Testis (tissue), 2 donors: ENCODE measurements at regions not wholly inside any gene's neighbourhood (a gene's known extent, or its start where the extent isn't known, plus 50 kb on each side); places are given as distances from the start of the nearest gene placed in this dataset.

Source experiments
- DNase-seq: peaks from one replicate; pipeline ENCODE4 v3.0.0-alpha.2; 2019
- H3K27ac ChIP-seq, 2 donors: fragments of 200-600 bp; sonication (generic); one replicate each; pipeline ENCODE4 v1.5.1; 2019
- H3K27me3 ChIP-seq: fragments of 200-600 bp; sonication (generic); one replicate; pipeline ENCODE4 v1.5.1; 2019
- H3K36me3 ChIP-seq: fragments of 200-600 bp; sonication (generic); one replicate; pipeline ENCODE4 v1.5.1; 2017; ENCODE audit warnings: low read depth; ENCODE audit errors: missing control alignments
- H3K4me1 ChIP-seq: fragments of 200-600 bp; sonication (generic); one replicate; pipeline ENCODE4 v1.5.1; 2019
- H3K4me3 ChIP-seq, 2 donors: fragments of 200-600 bp; sonication (generic); one replicate each; pipeline ENCODE4 v1.5.1; 2017 to 2019
- H3K9me3 ChIP-seq: fragments of 200-600 bp; sonication (generic); one replicate; pipeline ENCODE4 v1.5.1; 2017
- CTCF ChIP-seq, 3 experiments: fragments of 450-650 bp in 2 of 3; fragments of 200-600 bp in 1 of 3; sonication (generic) in 1 of 3; IDR thresholded peaks; one replicate each; pipeline ENCODE4 v1.5.1; 2016 to 2019; ENCODE audit warnings: antibody characterized with exemption in 3 of 3, mild to moderate bottlenecking in 2 of 3, moderate library complexity in 1 of 3
- POLR2A ChIP-seq: fragments of 450-650 bp; IDR thresholded peaks from one replicate; pipeline ENCODE4 v1.6.1; 2017; ENCODE audit warnings: antibody characterized with exemption, mild to moderate bottlenecking, moderate library complexity
- WGBS, 2 donors: methylation state at CpG; one replicate each; pipeline ENCODE4 v1.1.5; 2018; 5-methylcytosine and 5-hydroxymethylcytosine counted together
- intact Hi-C: fragments of 100-400 bp; cut with DNase I; formaldehyde crosslinking; loops from one replicate; pipeline ENCODE4 v1.15.1; 2023; ENCODE audit warnings: low total_unique reads

GRCh38 chr2:6215053-6215452 is 522.9 kb downstream of the SOX11 start:
- no peak for DNase-seq
- no peak overlapping the region for H3K4me3 ChIP-seq
- no peaks in the 10 kb centered on the region for H3K9me3 ChIP-seq
- H3K36me3 ChIP-seq: no peaks in the 10 kb centered on the region
- TF ChIP-seq POLR2A (no peak), CTCF (IDR thresholded peaks at IDR 0.05) (no peak)
- no peak overlapping the region for H3K27ac ChIP-seq
- no peaks in the 10 kb centered on the region for H3K27me3 ChIP-seq
- 87 to 89% methylated on average over 2 of the region's 2 CpGs for WGBS, 2 donors
- no peaks in the 10 kb centered on the region for H3K4me1 ChIP-seq
- intact Hi-C loops: no loop called here

GRCh38 chr2:6216234-6216633 is 524.0 kb downstream of the SOX11 start:
- intact Hi-C loops: no loop called here
- WGBS, 2 donors: 80 to 83% methylated on average over 2 of the region's 2 CpGs

GRCh38 chr2:6218926-6219325 is 526.7 kb downstream of the SOX11 start:
- TF ChIP-seq POLR2A: no peak
- TF ChIP-seq CTCF (IDR thresholded peaks at IDR 0.05): no peak
- H3K9me3 ChIP-seq: no peaks in the 10 kb centered on the region
- WGBS, 2 donors: 88 to 95% methylated on average over 4 of the region's 4 CpGs
- no peaks in the 10 kb centered on the region for H3K27me3 ChIP-seq
- H3K4me1 ChIP-seq: no peaks in the 10 kb centered on the region
- H3K27ac ChIP-seq: no peak overlapping the region
- DNase-seq: no peak
- intact Hi-C loops: no loop called here
- no peaks in the 10 kb centered on the region for H3K36me3 ChIP-seq
- no peak overlapping the region for H3K4me3 ChIP-seq

More at GRCh38 chr2:6216234-6216633, 524.0 kb downstream of the SOX11 start:
- no peak for DNase-seq
- H3K27me3 ChIP-seq: no peaks in the 10 kb centered on the region
- H3K9me3 ChIP-seq: no peaks in the 10 kb centered on the region
- no peaks in the 10 kb centered on the region for H3K4me1 ChIP-seq
- no peak overlapping the region for H3K4me3 ChIP-seq
- no peaks in the 10 kb centered on the region for H3K36me3 ChIP-seq
- H3K27ac ChIP-seq: no peak overlapping the region
- TF ChIP-seq CTCF (IDR thresholded peaks at IDR 0.05) (no peak), POLR2A (no peak)

GRCh38 chr2:6219906-6220305 is 527.7 kb downstream of the SOX11 start:
- Histone ChIP-seq H3K4me3 (no peak overlapping the region), H3K9me3 (no peaks in the 10 kb centered on the region), H3K27ac (no peak overlapping the region), H3K27me3 (no peaks in the 10 kb centered on the region), H3K36me3 (no peaks in the 10 kb centered on the region), H3K4me1 (no peaks in the 10 kb centered on the region)
- 86 to 88% methylated on average over 4 of the region's 4 CpGs for WGBS, 2 donors
- no peak for DNase-seq
- no peak for TF ChIP-seq POLR2A
- TF ChIP-seq CTCF (IDR thresholded peaks at IDR 0.05): no peak
- intact Hi-C loops: no loop called here

GRCh38 chr2:6222296-6222695 is 530.1 kb downstream of the SOX11 start:
- H3K36me3 ChIP-seq: no peaks in the 10 kb centered on the region
- WGBS, 2 donors: 79 to 81% methylated on average over 4 of the region's 4 CpGs
- no peak for DNase-seq

More at GRCh38 chr2:6222296-6222695, 530.1 kb downstream of the SOX11 start:
- H3K27me3 ChIP-seq: no peaks in the 10 kb centered on the region
- H3K4me1 ChIP-seq: no peaks in the 10 kb centered on the region
- no peak overlapping the region for H3K4me3 ChIP-seq
- no peaks in the 10 kb centered on the region for H3K9me3 ChIP-seq
- TF ChIP-seq CTCF (IDR thresholded peaks at IDR 0.05): no peak
- no peak for TF ChIP-seq POLR2A
- no peak overlapping the region for H3K27ac ChIP-seq
- intact Hi-C loops: no loop called here
